HepG2 (cell line): ENCODE measurements at regions not wholly inside any gene's neighbourhood (a gene's known extent, or its start where the extent isn't known, plus 50 kb on each side); places are given as distances from the start of the nearest gene placed in this dataset.

ENCODE experiments used
- ATAC-seq: fragments of 200-7000 bp; cut with Tn5 transposase; 3 replicates; pipeline ENCODE4 v1.9.1; 2020; ENCODE audit warnings: mild to moderate bottlenecking, moderate library complexity
- BruUV-seq: library from RNA; stranded (reverse); fragments of 400-500 nt; replicated peaks from 2 replicates; lab custom pipeline; 2021; lab: Mats Ljungman, UMichigan
- CTCF ChIA-PET: fragments of 300-600 bp; formaldehyde crosslinking; extraction: SDS; loops from one replicate; lab custom pipeline; 2021; ENCODE audit warnings: low total read pairs, inconsistent platforms, low intra/inter-chr PET ratio; lab: Yijun Ruan, JAX
- POLR2A ChIA-PET: fragments of 350-600 bp; sonication (Branson Sonifier 250); formaldehyde crosslinking; loops from one replicate; lab custom pipeline; 2020; ENCODE audit warnings: antibody characterized with exemption, inconsistent platforms; lab: Yijun Ruan, JAX
- DNase-seq: peaks from one replicate; pipeline ENCODE4 v3.0.0-alpha.2; 2015; ENCODE audit warnings: low spot score
- FAIRE-seq: peaks from 3 replicates; lab custom pipeline; 2011; peaks lifted over from hg19 to GRCh38; lab: Jason Lieb, UNC
- H2AFZ ChIP-seq: one replicate; pipeline ENCODE4 v1.6.1; 2011; ENCODE audit warnings: low read length, inconsistent platforms
- H3K27ac ChIP-seq: fragments of 300-600 bp; 3 replicates; pipeline ENCODE4 v1.8.0; 2011; ENCODE audit warnings: mixed run types, mild to moderate bottlenecking, mixed read lengths, low read length, inconsistent platforms; ENCODE audit not compliant: insufficient read depth; ENCODE audit errors: extremely low read length
- H3K27me3 ChIP-seq, 2 experiments: fragments of 200-600 bp in 1 of 2; 2 replicates in 1 of 2; 3 replicates in 1 of 2; pipeline versions ENCODE4 v1.6.0 to v1.8.0; 2011; ENCODE audit warnings: low read length in 2 of 2, mild to moderate bottlenecking in 2 of 2, moderate library complexity in 2 of 2, inconsistent platforms in 1 of 2; ENCODE audit not compliant: insufficient read depth in 2 of 2, control insufficient read depth in 1 of 2
- H3K36me3 ChIP-seq, 2 experiments: fragments of 200-600 bp in 1 of 2; replicated peaks in 1 of 2; 2 replicates in 1 of 2; 3 replicates in 1 of 2; pipeline versions ENCODE4 v1.5.1 to v1.8.0; 2011; ENCODE audit warnings: low read length in 2 of 2, inconsistent platforms in 1 of 2; ENCODE audit not compliant: insufficient read depth in 2 of 2, control insufficient read depth in 1 of 2
- H3K4me1 ChIP-seq: 2 replicates; pipeline ENCODE4 v1.5.1; 2012; ENCODE audit warnings: low read length, inconsistent platforms; ENCODE audit not compliant: insufficient read depth
- H3K4me2 ChIP-seq: 2 replicates; pipeline ENCODE4 v1.6.0; 2011; ENCODE audit warnings: low read depth, low read length, inconsistent platforms
- H3K4me3 ChIP-seq, 3 experiments: fragments of 200-600 bp in 1 of 3; sonication (generic), shearing (Covaris generic) in 1 of 3; replicated peaks in 1 of 3; 2 replicates each; pipeline ENCODE4 v1.5.1; 2011 to 2016; ENCODE audit warnings: low read length in 3 of 3, inconsistent platforms in 2 of 3, low read depth in 2 of 3, mild to moderate bottlenecking in 2 of 3, control low read depth in 1 of 3, mixed read lengths in 1 of 3; ENCODE audit not compliant: insufficient read depth in 1 of 3
- H3K79me2 ChIP-seq: one replicate; pipeline ENCODE4 v1.6.1; 2011; ENCODE audit warnings: low read length, inconsistent platforms; ENCODE audit not compliant: insufficient read depth
- H3K9ac ChIP-seq: 2 replicates; pipeline ENCODE4 v1.6.0; 2011; ENCODE audit warnings: mild to moderate bottlenecking, low read depth, low read length, inconsistent platforms; ENCODE audit not compliant: insufficient read depth
- H3K9me3 ChIP-seq: 2 replicates; pipeline ENCODE4 v1.5.1; 2012; ENCODE audit warnings: mild to moderate bottlenecking, low read length
- H4K20me1 ChIP-seq: 2 replicates; pipeline ENCODE4 v1.6.0; 2011; ENCODE audit warnings: inconsistent platforms, mild to moderate bottlenecking, low read length, moderate library complexity; ENCODE audit not compliant: insufficient read depth
- AGO2 ChIP-seq: fragments of 200-400 bp; formaldehyde crosslinking; optimal IDR thresholded peaks from 2 replicates; pipeline ENCODE3; 2017; ENCODE audit warnings: mild to moderate bottlenecking, low read depth, low read length, moderate library complexity
- HNF1A ChIP-seq, 2 experiments: sonication (generic) in 1 of 2; formaldehyde crosslinking in 1 of 2; IDR thresholded peaks; 2 replicates each; pipeline versions ENCODE4 v1.4.0 to v1.6.1; 2016 to 2020; ENCODE audit warnings: borderline replicate concordance in 1 of 2, low read depth in 1 of 2, mild to moderate bottlenecking in 1 of 2, missing genetic modification reagents in 1 of 2
- MEF2D ChIP-seq: sonication (generic); formaldehyde crosslinking; IDR thresholded peaks from 2 replicates; pipeline ENCODE4 v1.5.1; 2020; ENCODE audit warnings: mild to moderate bottlenecking, missing genetic modification reagents
- MYNN ChIP-seq: sonication (generic); formaldehyde crosslinking; IDR thresholded peaks from 2 replicates; pipeline ENCODE4 v1.4.0; 2020; ENCODE audit warnings: mild to moderate bottlenecking, low read depth, missing genetic modification reagents
- ZNF34 ChIP-seq: sonication (generic); formaldehyde crosslinking; IDR thresholded peaks from 2 replicates; pipeline ENCODE4 v1.4.0; 2020; ENCODE audit warnings: mild to moderate bottlenecking, missing genetic modification reagents, borderline replicate concordance
- ZNF879 ChIP-seq: sonication (generic); formaldehyde crosslinking; IDR thresholded peaks from 2 replicates; pipeline ENCODE4 v1.8.1; 2023; ENCODE audit warnings: missing genetic modification reagents
- ZSCAN30 ChIP-seq: sonication (generic); formaldehyde crosslinking; IDR thresholded peaks from 2 replicates; pipeline ENCODE4 v1.5.0; 2020; ENCODE audit warnings: mild to moderate bottlenecking, missing genetic modification reagents
- WGBS: methylation state at CpG from one replicate; pipeline ENCODE4 v1.1.6; 2017; ENCODE audit warnings: low lambda C conversion rate; 5-methylcytosine and 5-hydroxymethylcytosine counted together
- in situ Hi-C: cut with HindIII; loops from 2 replicates; pipeline ENCODE4 v1.10.0; 2017; ENCODE audit warnings: low pct_unique_long_range_greater_than_20kb; ENCODE audit not compliant: extremely low pct_ligation_motif_present
- intact Hi-C: fragments of 100-400 bp; cut with micrococcal nuclease; formaldehyde crosslinking; loops from one replicate; pipeline ENCODE4 v1.10.0; 2022; ENCODE audit not compliant: unreplicated experiment

- FAIRE-seq: no peak
- BruUV-seq: no TSS peak
- Histone ChIP-seq H3K4me3 (no peak overlapping the region), H3K27ac (no peak overlapping the region), H3K27me3 (no peaks in the 10 kb centered on the region), H3K36me3 (no peaks in the 10 kb centered on the region), H4K20me1 (no peaks in the 10 kb centered on the region), H3K4me2 (no peak overlapping the region), H3K79me2 (no peaks in the 10 kb centered on the region), H3K9ac (no peak overlapping the region), H3K4me1 (no peaks in the 10 kb centered on the region), H2AFZ (no peak overlapping the region), H3K9me3 (peaks cover 98% of the 10 kb centered on the region)
- ChIA-PET POLR2A (no interaction called here), CTCF (no interaction called here)
- ATAC-seq: no peak
- 0% methylated on average over 3 of the region's 3 CpGs for WGBS
- no peak for TF ChIP-seq MYNN (CRISPR knock-in tag)
- TF ChIP-seq ZNF879 (CRISPR knock-in tag): no peak
- no peak for TF ChIP-seq MEF2D (CRISPR knock-in tag)
- TF ChIP-seq ZNF34 (CRISPR knock-in tag): no peak
- no peak for TF ChIP-seq AGO2
- no peak for TF ChIP-seq ZSCAN30 (CRISPR knock-in tag)
- no peak for TF ChIP-seq HNF1A (IDR thresholded peaks at IDR 0.05; ENCODE audit: low read depth)
- no peak for TF ChIP-seq HNF1A (CRISPR knock-in tag; IDR thresholded peaks at IDR 0.05; ENCODE audit: borderline replicate concordance)
- intact Hi-C loops: no loop called here
- DNase-seq: no peak
- in situ Hi-C loops: no loop called here
Observed at GRCh38 chr15:26439681-26440080, 333.2 kb downstream of the GABRB3 start.
